ENCODE measurements at regions not wholly inside any gene's neighbourhood (a gene's known extent, or its start where the extent isn't known, plus 50 kb on each side); places are given as distances from the start of the nearest gene placed in this dataset.

GRCh38 chr11:113613619-113614018 is 92.5 kb downstream of the TMPRSS5 start:
- intact Hi-C loops (cut with DNase I): no loop called here
- FAIRE-seq (no peak), DNase-seq (no peak)
- no peaks in the 10 kb centered on the region for H3K27me3 ChIP-seq (ENCODE audit: control insufficient read depth, insufficient read depth, low read length)
- TF ChIP-seq CTCF (IDR thresholded peaks at IDR 0.05; ENCODE audit: borderline replicate concordance, extremely low read depth, insufficient read depth): no peak
- no peak overlapping the region for H3K9ac ChIP-seq (ENCODE audit: low read length in 3 of 3)
- H3K36me3 ChIP-seq (ENCODE audit: control insufficient read depth in 2 of 3, insufficient read depth in 3 of 3, low read length in 3 of 3): no peaks in the 10 kb centered on the region
- H3K4me1 ChIP-seq (ENCODE audit: control insufficient read depth in 2 of 3, insufficient read depth in 2 of 3, low read depth in 1 of 3, low read length in 3 of 3): no peaks in the 10 kb centered on the region
- H3K4me3 ChIP-seq (ENCODE audit: low read length in 3 of 3): no peak overlapping the region
- no peak overlapping the region for H3K27ac ChIP-seq (ENCODE audit: low read depth in 2 of 2, low read length in 2 of 2)
- no peaks in the 10 kb centered on the region for H3K9me3 ChIP-seq (ENCODE audit: control insufficient read depth in 2 of 3, insufficient read depth in 1 of 3, low read length in 3 of 3)

DNA sequence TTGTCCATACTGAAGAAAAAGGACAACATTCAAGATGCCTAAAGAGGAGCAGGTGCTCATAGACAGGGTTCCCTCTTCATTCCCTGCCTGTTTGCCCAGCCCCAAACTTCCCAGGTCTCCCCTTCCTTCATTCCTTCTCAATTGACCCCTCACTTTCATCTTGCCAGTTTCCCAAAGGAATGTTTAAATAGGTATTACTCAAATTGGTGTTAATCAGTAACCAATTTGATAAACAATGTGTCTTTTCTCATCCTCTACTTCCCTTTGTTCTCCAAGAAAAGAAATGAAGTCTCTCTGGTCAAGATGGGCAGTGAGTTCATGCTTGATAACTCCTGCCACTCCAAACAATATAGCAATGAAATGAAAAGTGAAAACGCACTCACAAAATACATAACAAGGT is 101.9 kb downstream of the TMPRSS5 start:
- TF ChIP-seq CTCF (IDR thresholded peaks at IDR 0.05; ENCODE audit: borderline replicate concordance, extremely low read depth, insufficient read depth): no peak
- H3K27me3 ChIP-seq (ENCODE audit: control insufficient read depth, insufficient read depth, low read length): no peaks in the 10 kb centered on the region
- peaks cover 0 to 4% (median 0%) of the 10 kb centered on the region in 3 donors for H3K9me3 ChIP-seq (ENCODE audit: control insufficient read depth in 2 of 3, insufficient read depth in 1 of 3, low read length in 3 of 3)
- H3K36me3 ChIP-seq (ENCODE audit: control insufficient read depth in 2 of 3, insufficient read depth in 3 of 3, low read length in 3 of 3): no peaks in the 10 kb centered on the region
- no peak overlapping the region for H3K27ac ChIP-seq (ENCODE audit: low read depth in 2 of 2, low read length in 2 of 2)
- no peak overlapping the region for H3K4me3 ChIP-seq (ENCODE audit: low read length in 3 of 3)
- no peaks in the 10 kb centered on the region for H3K4me1 ChIP-seq (ENCODE audit: control insufficient read depth in 2 of 3, insufficient read depth in 2 of 3, low read depth in 1 of 3, low read length in 3 of 3)
- DNase-seq: no peak
- intact Hi-C loops (cut with DNase I): no loop called here
- FAIRE-seq: no peak
- H3K9ac ChIP-seq (ENCODE audit: low read length in 3 of 3): no peak overlapping the region

GRCh38 chr11:113603277-113604059 is 102.6 kb downstream of the TMPRSS5 start:
- no peaks in the 10 kb centered on the region for H3K27me3 ChIP-seq (ENCODE audit: control insufficient read depth, insufficient read depth, low read length)
- no peak for TF ChIP-seq CTCF (IDR thresholded peaks at IDR 0.05; ENCODE audit: borderline replicate concordance, extremely low read depth, insufficient read depth)
- FAIRE-seq (no peak), DNase-seq (no peak)
- no peak overlapping the region for H3K9ac ChIP-seq (ENCODE audit: low read length in 3 of 3)
- peaks cover 0 to 4% (median 0%) of the 10 kb centered on the region in 3 donors for H3K9me3 ChIP-seq (ENCODE audit: control insufficient read depth in 2 of 3, insufficient read depth in 1 of 3, low read length in 3 of 3)
- no peak overlapping the region for H3K27ac ChIP-seq (ENCODE audit: low read depth in 2 of 2, low read length in 2 of 2)
- no peaks in the 10 kb centered on the region for H3K4me1 ChIP-seq (ENCODE audit: control insufficient read depth in 2 of 3, insufficient read depth in 2 of 3, low read depth in 1 of 3, low read length in 3 of 3)
- H3K4me3 ChIP-seq (ENCODE audit: low read length in 3 of 3): no peak overlapping the region
- intact Hi-C loops (cut with DNase I): no loop called here
- no peaks in the 10 kb centered on the region for H3K36me3 ChIP-seq (ENCODE audit: control insufficient read depth in 2 of 3, insufficient read depth in 3 of 3, low read length in 3 of 3)

Data from kidney (tissue), 13 donors.